ENCODE measurements at regions not wholly inside any gene's neighbourhood (a gene's known extent, or its start where the extent isn't known, plus 50 kb on each side); places are given as distances from the start of the nearest gene placed in this dataset.

DNA sequence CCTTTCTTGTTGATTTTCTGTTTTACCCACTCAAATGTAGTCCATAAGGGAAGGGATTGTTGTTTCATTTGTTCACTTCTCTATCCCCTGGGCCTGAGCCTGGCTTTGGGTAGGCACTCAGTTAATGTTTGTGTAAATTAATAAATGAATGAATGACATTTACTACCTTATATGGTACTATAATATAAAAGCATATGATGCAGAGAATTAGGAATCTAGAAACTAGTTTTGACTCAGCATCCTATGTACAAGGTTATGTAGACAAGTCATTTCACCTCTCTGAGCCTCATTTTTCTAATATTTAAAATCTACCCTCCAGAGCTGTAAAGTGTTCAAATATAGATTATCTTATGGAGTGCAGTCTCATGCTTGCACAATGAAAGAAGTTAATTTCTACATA is 68.9 kb upstream of the S1PR1 start:
- Histone ChIP-seq H3K36me3 (ENCODE audit: control insufficient read depth, insufficient read depth, low read length) (no peaks in the 10 kb centered on the region), H3K27me3 (ENCODE audit: control insufficient read depth, insufficient read depth, low read length) (no peaks in the 10 kb centered on the region), H3K4me1 (ENCODE audit: control insufficient read depth, insufficient read depth, low read length) (no peaks in the 10 kb centered on the region), H3K9me3 (ENCODE audit: control insufficient read depth, low read depth, low read length) (no peaks in the 10 kb centered on the region), H3K4me3 (ENCODE audit: low read length) (no peak overlapping the region), H3K27ac (ENCODE audit: low read length) (no peak overlapping the region)
- DNase-seq = no peak

DNA sequence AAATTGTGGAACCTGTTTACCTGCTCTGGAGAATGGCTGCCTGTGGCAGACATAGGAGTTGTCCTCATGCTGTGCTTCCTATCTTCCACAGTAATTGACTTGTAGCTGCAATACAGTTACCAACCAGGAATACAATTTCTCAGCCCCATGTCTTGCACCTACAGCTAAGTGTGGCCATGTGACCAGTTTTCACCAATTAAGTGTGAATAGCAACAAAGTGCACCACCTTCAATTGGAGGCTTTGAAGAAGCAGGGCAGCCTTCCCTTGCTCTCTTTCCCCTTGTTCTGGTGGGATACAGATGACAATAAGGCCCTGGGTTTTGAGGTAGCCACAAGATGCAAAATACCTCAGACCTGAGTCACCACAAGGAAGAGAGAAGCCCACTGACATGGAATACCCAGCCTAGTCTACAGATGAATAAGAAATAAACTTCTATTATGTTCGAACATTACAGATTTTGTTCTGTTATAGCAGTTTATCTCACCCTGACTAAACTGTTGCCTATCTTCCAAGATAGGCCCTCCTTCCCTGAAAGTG is 70.2 kb upstream of the S1PR1 start:
- DNase-seq = no peak
- Histone ChIP-seq H3K9me3 (ENCODE audit: control insufficient read depth, low read depth, low read length) (no peaks in the 10 kb centered on the region), H3K27me3 (ENCODE audit: control insufficient read depth, insufficient read depth, low read length) (no peaks in the 10 kb centered on the region), H3K36me3 (ENCODE audit: control insufficient read depth, insufficient read depth, low read length) (no peaks in the 10 kb centered on the region), H3K27ac (ENCODE audit: low read length) (no peak overlapping the region), H3K4me3 (ENCODE audit: low read length) (no peak overlapping the region), H3K4me1 (ENCODE audit: control insufficient read depth, insufficient read depth, low read length) (no peaks in the 10 kb centered on the region)
- WGBS (ENCODE audit: insufficient coverage, low lambda C conversion rate) = 71% methylated on average over 1 of the region's 1 CpG

- Histone ChIP-seq H3K4me1 (ENCODE audit: control insufficient read depth, insufficient read depth, low read length) (no peaks in the 10 kb centered on the region), H3K4me3 (ENCODE audit: low read length) (no peak overlapping the region)
Observed at GRCh38 chr1:101165954-101166353, 70.9 kb upstream of the S1PR1 start.

DNA sequence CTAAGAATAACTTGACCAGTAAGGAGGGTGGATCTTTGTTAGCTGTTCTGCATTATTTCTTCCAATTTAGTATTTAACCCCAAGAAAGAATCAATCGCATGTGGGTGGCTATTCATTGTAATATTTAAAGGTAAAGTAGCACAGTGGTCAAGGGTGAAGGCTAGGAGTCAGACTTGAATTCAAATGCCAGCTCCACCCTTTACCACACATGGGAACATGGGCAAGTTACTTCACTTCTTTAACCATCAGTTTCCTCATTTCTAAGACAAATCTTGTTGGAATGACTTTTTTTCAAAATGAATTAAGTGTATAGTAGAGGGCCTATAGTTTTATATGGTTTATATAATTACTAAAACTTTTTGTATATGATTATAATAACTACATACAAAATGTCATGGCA is 71.3 kb upstream of the S1PR1 start:
- no peaks in the 10 kb centered on the region for H3K27me3 ChIP-seq (ENCODE audit: control insufficient read depth, insufficient read depth, low read length)
- DNase-seq = no peak
- no peaks in the 10 kb centered on the region for H3K4me1 ChIP-seq (ENCODE audit: control insufficient read depth, insufficient read depth, low read length)
- H3K9me3 ChIP-seq (ENCODE audit: control insufficient read depth, low read depth, low read length) = no peaks in the 10 kb centered on the region
- no CpG with 5 or more reads among the region's 1 CpG for WGBS (ENCODE audit: insufficient coverage, low lambda C conversion rate)
- no peak overlapping the region for H3K4me3 ChIP-seq (ENCODE audit: low read length)
- no peaks in the 10 kb centered on the region for H3K36me3 ChIP-seq (ENCODE audit: control insufficient read depth, insufficient read depth, low read length)
- H3K27ac ChIP-seq (ENCODE audit: low read length) = no peak overlapping the region

More at GRCh38 chr1:101165954-101166353, 70.9 kb upstream of the S1PR1 start:
- no peak overlapping the region for H3K27ac ChIP-seq (ENCODE audit: low read length)
- no peaks in the 10 kb centered on the region for H3K36me3 ChIP-seq (ENCODE audit: control insufficient read depth, insufficient read depth, low read length)
- H3K9me3 ChIP-seq (ENCODE audit: control insufficient read depth, low read depth, low read length) = no peaks in the 10 kb centered on the region
- H3K27me3 ChIP-seq (ENCODE audit: control insufficient read depth, insufficient read depth, low read length) = no peaks in the 10 kb centered on the region
- DNase-seq = no peak

GRCh38 chr1:101164776-101165175 is 72.0 kb upstream of the S1PR1 start:
- Histone ChIP-seq H3K9me3 (ENCODE audit: control insufficient read depth, low read depth, low read length) (no peaks in the 10 kb centered on the region), H3K4me3 (ENCODE audit: low read length) (no peak overlapping the region), H3K27ac (ENCODE audit: low read length) (no peak overlapping the region), H3K4me1 (ENCODE audit: control insufficient read depth, insufficient read depth, low read length) (no peaks in the 10 kb centered on the region), H3K27me3 (ENCODE audit: control insufficient read depth, insufficient read depth, low read length) (no peaks in the 10 kb centered on the region), H3K36me3 (ENCODE audit: control insufficient read depth, insufficient read depth, low read length) (no peaks in the 10 kb centered on the region)
- DNase-seq = no peak
- 75% methylated on average over 1 of the region's 3 CpGs for WGBS (ENCODE audit: insufficient coverage, low lambda C conversion rate)

- Histone ChIP-seq H3K9me3 (ENCODE audit: control insufficient read depth, low read depth, low read length) (no peaks in the 10 kb centered on the region), H3K4me3 (ENCODE audit: low read length) (no peak overlapping the region), H3K4me1 (ENCODE audit: control insufficient read depth, insufficient read depth, low read length) (no peaks in the 10 kb centered on the region), H3K27ac (ENCODE audit: low read length) (peak overlapping the region; percentile 12), H3K36me3 (ENCODE audit: control insufficient read depth, insufficient read depth, low read length) (no peaks in the 10 kb centered on the region), H3K27me3 (ENCODE audit: control insufficient read depth, insufficient read depth, low read length) (no peaks in the 10 kb centered on the region)
- DNase-seq = no peak
- 100% methylated on average over 2 of the region's 7 CpGs for WGBS (ENCODE audit: insufficient coverage, low lambda C conversion rate)
Observed at GRCh38 chr1:101162736-101163735, 73.8 kb upstream of the S1PR1 start.

- H3K36me3 ChIP-seq (ENCODE audit: control insufficient read depth, insufficient read depth, low read length) = no peaks in the 10 kb centered on the region
- H3K9me3 ChIP-seq (ENCODE audit: control insufficient read depth, low read depth, low read length) = no peaks in the 10 kb centered on the region
- H3K27ac ChIP-seq (ENCODE audit: low read length) = peak overlapping the region; percentile 12
- WGBS (ENCODE audit: insufficient coverage, low lambda C conversion rate) = no CpG with 5 or more reads among the region's 3 CpGs
- H3K27me3 ChIP-seq (ENCODE audit: control insufficient read depth, insufficient read depth, low read length) = no peaks in the 10 kb centered on the region
- H3K4me1 ChIP-seq (ENCODE audit: control insufficient read depth, insufficient read depth, low read length) = no peaks in the 10 kb centered on the region
- no peak for DNase-seq
- no peak overlapping the region for H3K4me3 ChIP-seq (ENCODE audit: low read length)
Observed at GRCh38 chr1:101162300-101162699, 74.5 kb upstream of the S1PR1 start.

DNA sequence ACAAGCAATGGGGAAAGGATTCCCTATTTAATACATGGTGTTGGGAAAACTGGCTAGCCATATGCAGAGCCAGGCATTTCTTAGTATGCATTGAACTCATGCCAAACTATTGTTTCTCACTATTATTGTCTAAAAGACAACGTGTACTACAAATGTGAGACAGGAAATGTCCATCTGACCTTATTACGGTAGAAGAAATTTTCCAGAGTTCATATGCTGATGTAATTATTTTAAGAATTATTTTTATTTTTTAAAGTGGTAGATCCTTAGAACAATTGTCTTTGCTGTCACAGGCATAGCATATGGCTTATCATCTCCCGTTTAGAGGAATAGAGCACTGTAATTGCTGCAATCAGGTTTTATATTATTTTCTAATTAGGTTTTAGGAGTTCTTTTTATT is 75.2 kb upstream of the S1PR1 start:
- H3K27ac ChIP-seq (ENCODE audit: low read length) = no peak overlapping the region
- H3K4me3 ChIP-seq (ENCODE audit: low read length) = no peak overlapping the region
- no peaks in the 10 kb centered on the region for H3K27me3 ChIP-seq (ENCODE audit: control insufficient read depth, insufficient read depth, low read length)
- H3K36me3 ChIP-seq (ENCODE audit: control insufficient read depth, insufficient read depth, low read length) = no peaks in the 10 kb centered on the region
- no peak for DNase-seq
- no peaks in the 10 kb centered on the region for H3K9me3 ChIP-seq (ENCODE audit: control insufficient read depth, low read depth, low read length)
- 92% methylated on average over 2 of the region's 3 CpGs for WGBS (ENCODE audit: insufficient coverage, low lambda C conversion rate)
- H3K4me1 ChIP-seq (ENCODE audit: control insufficient read depth, insufficient read depth, low read length) = no peaks in the 10 kb centered on the region

GRCh38 chr1:101158424-101158823 is 78.4 kb upstream of the S1PR1 start:
- Histone ChIP-seq H3K27ac (ENCODE audit: low read length) (no peak overlapping the region), H3K4me1 (ENCODE audit: control insufficient read depth, insufficient read depth, low read length) (no peaks in the 10 kb centered on the region), H3K27me3 (ENCODE audit: control insufficient read depth, insufficient read depth, low read length) (no peaks in the 10 kb centered on the region), H3K4me3 (ENCODE audit: low read length) (no peak overlapping the region), H3K36me3 (ENCODE audit: control insufficient read depth, insufficient read depth, low read length) (no peaks in the 10 kb centered on the region), H3K9me3 (ENCODE audit: control insufficient read depth, low read depth, low read length) (no peaks in the 10 kb centered on the region)
- WGBS (ENCODE audit: insufficient coverage, low lambda C conversion rate) = 75% methylated on average over 1 of the region's 2 CpGs
- no peak for DNase-seq

DNA sequence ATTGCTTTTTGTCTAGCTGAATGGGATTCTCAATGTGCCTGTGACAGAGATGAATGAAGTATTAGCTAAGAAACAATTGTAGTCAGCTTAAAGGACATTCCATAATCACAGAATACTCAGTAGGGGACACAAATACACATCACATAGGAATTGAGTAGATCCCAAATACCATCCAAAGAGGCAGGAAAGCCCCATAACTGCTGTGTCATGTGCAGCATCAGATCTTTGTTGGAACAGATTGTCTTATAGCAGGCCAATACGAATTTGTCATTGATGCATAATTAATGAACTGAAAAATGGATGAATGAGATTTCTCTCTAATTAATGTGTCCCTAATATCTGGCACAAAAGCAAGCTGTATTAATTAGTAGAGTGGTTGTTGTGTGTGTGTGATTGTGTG is 82.3 kb upstream of the S1PR1 start:
- Histone ChIP-seq H3K36me3 (ENCODE audit: control insufficient read depth, insufficient read depth, low read length) (no peaks in the 10 kb centered on the region), H3K9me3 (ENCODE audit: control insufficient read depth, low read depth, low read length) (no peaks in the 10 kb centered on the region), H3K4me1 (ENCODE audit: control insufficient read depth, insufficient read depth, low read length) (peaks cover 4% of the 10 kb centered on the region), H3K27me3 (ENCODE audit: control insufficient read depth, insufficient read depth, low read length) (no peaks in the 10 kb centered on the region), H3K27ac (ENCODE audit: low read length) (no peak overlapping the region), H3K4me3 (ENCODE audit: low read length) (no peak overlapping the region)
- no peak for DNase-seq
- WGBS (ENCODE audit: insufficient coverage, low lambda C conversion rate) = no CpG with 5 or more reads among the region's 1 CpG

DNA sequence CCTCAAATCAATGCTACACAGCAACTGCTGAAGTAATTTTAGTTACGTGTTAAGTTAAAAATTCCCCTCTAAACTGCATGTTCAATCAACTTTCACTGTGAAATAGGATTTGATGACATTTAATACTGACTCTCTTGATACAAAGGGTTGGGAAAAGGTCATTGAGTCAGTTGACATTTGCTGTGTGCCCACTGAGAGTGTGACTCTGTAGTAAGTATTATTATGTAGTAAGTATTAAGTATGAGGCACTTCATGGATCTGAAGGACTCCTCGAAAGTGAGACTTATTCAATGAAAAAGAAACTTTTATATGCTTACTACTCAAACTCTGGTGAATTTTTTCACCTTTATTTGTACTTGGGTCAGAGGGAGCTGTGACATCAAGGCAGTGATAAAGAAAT is 83.1 kb upstream of the S1PR1 start:
- Histone ChIP-seq H3K27ac (ENCODE audit: low read length) (no peak overlapping the region), H3K9me3 (ENCODE audit: control insufficient read depth, low read depth, low read length) (no peaks in the 10 kb centered on the region), H3K4me3 (ENCODE audit: low read length) (no peak overlapping the region), H3K27me3 (ENCODE audit: control insufficient read depth, insufficient read depth, low read length) (no peaks in the 10 kb centered on the region), H3K4me1 (ENCODE audit: control insufficient read depth, insufficient read depth, low read length) (peaks cover 4% of the 10 kb centered on the region), H3K36me3 (ENCODE audit: control insufficient read depth, insufficient read depth, low read length) (no peaks in the 10 kb centered on the region)
- no peak for DNase-seq
- 100% methylated on average over 1 of the region's 2 CpGs for WGBS (ENCODE audit: insufficient coverage, low lambda C conversion rate)

Data from large intestine (tissue), 3 donors.